Transverse colon (tissue), 4 donors: ENCODE measurements at regions not wholly inside any gene's neighbourhood (a gene's known extent, or its start where the extent isn't known, plus 50 kb on each side); places are given as distances from the start of the nearest gene placed in this dataset.

Source experiments
- DNase-seq: peaks from one replicate; pipeline ENCODE4 v3.0.0-alpha.2; 2019
- H3K27ac ChIP-seq, 4 donors: fragments of 200-600 bp; sonication (generic); 2 replicates each; pipeline ENCODE4 v1.5.1; 2016 to 2018; ENCODE audit warnings: inconsistent platforms in 4 of 4
- H3K27me3 ChIP-seq: fragments of 200-600 bp; sonication (generic); 2 replicates; pipeline ENCODE4 v1.5.1; 2017; ENCODE audit warnings: inconsistent platforms
- H3K36me3 ChIP-seq, 4 donors: fragments of 200-600 bp; sonication (generic); 2 replicates each; pipeline ENCODE4 v1.5.1; 2017 to 2019; ENCODE audit warnings: inconsistent platforms in 4 of 4
- H3K4me1 ChIP-seq, 4 donors: fragments of 200-600 bp; sonication (generic); 2 replicates each; pipeline ENCODE4 v1.5.1; 2017 to 2020; ENCODE audit warnings: inconsistent platforms in 4 of 4
- H3K4me3 ChIP-seq, 4 donors: fragments of 200-600 bp; sonication (generic); 1 replicate in 1 of 4; 2 replicates in 3 of 4; pipeline versions ENCODE4 v1.5.1 to v1.6.1; 2017 to 2019; ENCODE audit warnings: inconsistent platforms in 4 of 4
- H3K9me3 ChIP-seq, 2 donors: fragments of 200-600 bp; sonication (generic); 2 replicates each; pipeline ENCODE4 v1.5.1; 2017 to 2019; ENCODE audit warnings: inconsistent platforms in 2 of 2
- CTCF ChIP-seq, 5 experiments: fragments of 200-600 bp in 3 of 5; fragments of 450-650 bp in 2 of 5; sonication (generic) in 3 of 5; IDR thresholded peaks; 1 replicate in 2 of 5; 2 replicates in 3 of 5; pipeline ENCODE4 v1.5.1; 2016 to 2017; ENCODE audit warnings: antibody characterized with exemption in 5 of 5, inconsistent platforms in 3 of 5, mild to moderate bottlenecking in 2 of 5, moderate library complexity in 1 of 5
- EP300 ChIP-seq: sonication (generic); formaldehyde crosslinking; IDR thresholded peaks from one replicate; pipeline ENCODE4 v1.6.1; 2017; ENCODE audit warnings: antibody characterized with exemption, low read depth
- POLR2A ChIP-seq: fragments of 450-650 bp; IDR thresholded peaks from one replicate; pipeline ENCODE4 v1.6.1; 2016; ENCODE audit warnings: antibody characterized with exemption, mild to moderate bottlenecking, moderate library complexity
- POLR2AphosphoS5 ChIP-seq, 3 donors: sonication (generic); formaldehyde crosslinking; IDR thresholded peaks; one replicate each; pipeline ENCODE4 v1.6.1; 2016; ENCODE audit warnings: antibody characterized with exemption in 3 of 3
- WGBS, 2 donors: methylation state at CpG; one replicate each; pipeline ENCODE4 v1.1.5; 2018; ENCODE audit warnings: low coverage in 1 of 2; 5-methylcytosine and 5-hydroxymethylcytosine counted together
- in situ Hi-C, 4 donors: fragments of 200-750 bp; cut with MboI; loops; one replicate each; pipeline versions ENCODE4 v1.15.0 to v1.15.1; 2017; ENCODE audit warnings: low sequenced_read_pairs in 3 of 4, low pct_ligation_motif_present in 1 of 4, low pct_unique_long_range_greater_than_20kb in 1 of 4
- intact Hi-C: fragments of 100-400 bp; cut with DNase I; formaldehyde crosslinking; loops from one replicate; pipeline ENCODE4 v1.15.1; 2023; ENCODE audit warnings: low total_unique reads

GRCh38 chr12:125389061-125389697 is 323.9 kb downstream of the AACS start:
- intact Hi-C loops, result no loop called here
- DNase-seq, result no peak

GRCh38 chr12:125393569-125393968 is 328.3 kb downstream of the AACS start:
- intact Hi-C loops, result no loop called here
- TF ChIP-seq CTCF (IDR thresholded peaks at IDR 0.05), result no peak
- TF ChIP-seq POLR2AphosphoS5 (IDR thresholded peaks at IDR 0.05), result no peak
- no peak for TF ChIP-seq EP300
- no peak for TF ChIP-seq POLR2A
- no peaks in the 10 kb centered on the region for H3K27me3 ChIP-seq
- in situ Hi-C loops, result loop anchor here in 1 of 4 donors (10.0 kb wide), 1 partner anchor 49 kb away; no protein-coding TSS in a partner anchor
- H3K4me1 ChIP-seq, result no peaks in the 10 kb centered on the region
- no peaks in the 10 kb centered on the region for H3K36me3 ChIP-seq
- no peak overlapping the region for H3K4me3 ChIP-seq
- no peak overlapping the region for H3K27ac ChIP-seq
- H3K9me3 ChIP-seq, result no peaks in the 10 kb centered on the region
- DNase-seq, result peak; percentile 51
- WGBS, 2 donors, result 38 to 54% methylated on average over 4 to 7 of the region's 7 CpGs

More at GRCh38 chr12:125389061-125389697, 323.9 kb downstream of the AACS start:
- Histone ChIP-seq H3K27ac (no peak overlapping the region), H3K27me3 (no peaks in the 10 kb centered on the region), H3K4me3 (no peak overlapping the region), H3K36me3 (no peaks in the 10 kb centered on the region), H3K4me1 (no peaks in the 10 kb centered on the region), H3K9me3 (no peaks in the 10 kb centered on the region)
- in situ Hi-C loops, result no loop called here
- TF ChIP-seq EP300 (no peak), POLR2AphosphoS5 (IDR thresholded peaks at IDR 0.05) (no peak), POLR2A (no peak), CTCF (IDR thresholded peaks at IDR 0.05) (no peak)

GRCh38 chr12:125395583-125396215 is 330.5 kb downstream of the AACS start:
- 77 to 78% methylated on average over 3 to 5 of the region's 5 CpGs for WGBS, 2 donors
- no peaks in the 10 kb centered on the region for H3K36me3 ChIP-seq
- intact Hi-C loops, result no loop called here
- H3K4me1 ChIP-seq, result no peaks in the 10 kb centered on the region
- TF ChIP-seq POLR2AphosphoS5 (IDR thresholded peaks at IDR 0.05) (no peak), CTCF (IDR thresholded peaks at IDR 0.05) (no peak), EP300 (no peak)
- DNase-seq, result no peak
- in situ Hi-C loops, result loop anchor here in 1 of 4 donors (10.0 kb wide), 1 partner anchor 51 kb away; no protein-coding TSS in a partner anchor
- no peak overlapping the region for H3K4me3 ChIP-seq
- H3K27ac ChIP-seq, result no peak overlapping the region
- no peaks in the 10 kb centered on the region for H3K27me3 ChIP-seq
- H3K9me3 ChIP-seq, result no peaks in the 10 kb centered on the region

- H3K27ac ChIP-seq, result no peak overlapping the region
- H3K4me3 ChIP-seq, result no peak overlapping the region
- H3K4me1 ChIP-seq, result no peaks in the 10 kb centered on the region
- DNase-seq, result no peak
- TF ChIP-seq EP300 (no peak), POLR2AphosphoS5 (IDR thresholded peaks at IDR 0.05) (no peak), POLR2A (no peak), CTCF (IDR thresholded peaks at IDR 0.05) (no peak)
- intact Hi-C loops, result no loop called here
- 67 to 92% methylated on average over 3 of the region's 3 CpGs for WGBS, 2 donors
- no peaks in the 10 kb centered on the region for H3K27me3 ChIP-seq
- H3K36me3 ChIP-seq, result no peaks in the 10 kb centered on the region
- no peaks in the 10 kb centered on the region for H3K9me3 ChIP-seq
- in situ Hi-C loops, result loop anchor here in 1 of 4 donors (10.0 kb wide), 1 partner anchor 55 kb away; no protein-coding TSS in a partner anchor
These were observed 334.3 kb downstream of the AACS start for GRCh38 chr12:125399489-125399888.
